Hepatic stellate cell (primary cell): ENCODE measurements at regions not wholly inside any gene's neighbourhood (a gene's known extent, or its start where the extent isn't known, plus 50 kb on each side); places are given as distances from the start of the nearest gene placed in this dataset.

Source experiments
- DNase-seq: peaks from one replicate; pipeline ENCODE4 v3.0.0; 2011; ENCODE audit warnings: low spot score

DNA sequence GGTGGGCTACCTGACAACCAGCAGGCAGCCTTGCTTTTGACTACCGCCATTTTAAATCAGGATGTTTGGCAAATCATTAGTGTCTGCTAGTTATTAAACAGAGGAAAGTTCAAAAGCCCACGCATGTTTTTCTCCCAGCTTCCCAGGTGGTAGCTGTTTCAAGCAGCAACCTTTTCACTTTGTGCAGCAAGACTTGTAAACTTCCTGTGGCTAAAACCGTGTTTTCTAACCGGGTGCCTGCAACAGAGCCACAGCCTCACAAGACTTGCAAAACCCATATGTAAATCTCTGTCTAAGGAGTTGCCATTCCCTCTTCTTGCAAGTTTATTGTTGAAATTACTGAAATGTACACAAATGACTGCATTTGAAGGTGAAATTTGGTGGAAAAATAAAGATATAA lies 633.1 kb downstream of the BCL11A start:
- no peak for DNase-seq

DNA sequence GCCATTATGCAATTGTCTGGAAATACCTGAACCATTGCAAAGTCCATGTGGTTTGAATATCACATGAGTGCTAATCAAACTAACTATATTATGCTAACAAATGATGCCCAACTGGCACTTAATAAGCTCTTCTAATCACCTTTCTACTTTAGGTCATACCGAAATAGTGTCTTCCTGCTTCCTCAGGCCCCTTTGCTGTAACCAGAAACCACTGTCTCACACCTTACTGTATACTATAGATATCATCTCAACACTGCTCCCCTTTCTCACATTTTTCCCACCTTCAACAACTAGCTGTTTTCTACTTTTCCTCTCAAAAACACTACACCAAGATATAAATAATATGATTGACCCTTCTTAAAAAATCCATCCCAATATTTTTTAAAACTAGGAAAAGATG lies 633.9 kb downstream of the BCL11A start:
- DNase-seq, result no peak

DNA sequence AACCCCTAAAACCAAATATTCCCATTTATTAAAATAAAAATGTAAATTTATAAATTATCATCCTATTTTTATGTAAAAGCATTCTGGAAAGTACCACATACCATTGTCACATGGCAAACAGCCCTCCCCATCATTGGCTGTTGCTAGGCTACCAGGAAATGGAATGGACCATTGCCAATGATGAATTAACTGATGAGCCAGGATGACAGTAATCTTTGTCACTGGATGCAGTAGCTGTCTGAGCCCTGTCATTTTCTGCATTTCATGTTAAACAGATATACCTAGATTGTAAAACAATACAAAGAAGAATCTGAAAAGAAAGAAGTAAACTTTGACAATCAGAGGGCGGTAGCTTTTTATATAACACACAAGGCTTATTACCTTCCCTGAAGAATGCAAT lies 641.4 kb downstream of the BCL11A start:
- DNase-seq, result no peak

DNA sequence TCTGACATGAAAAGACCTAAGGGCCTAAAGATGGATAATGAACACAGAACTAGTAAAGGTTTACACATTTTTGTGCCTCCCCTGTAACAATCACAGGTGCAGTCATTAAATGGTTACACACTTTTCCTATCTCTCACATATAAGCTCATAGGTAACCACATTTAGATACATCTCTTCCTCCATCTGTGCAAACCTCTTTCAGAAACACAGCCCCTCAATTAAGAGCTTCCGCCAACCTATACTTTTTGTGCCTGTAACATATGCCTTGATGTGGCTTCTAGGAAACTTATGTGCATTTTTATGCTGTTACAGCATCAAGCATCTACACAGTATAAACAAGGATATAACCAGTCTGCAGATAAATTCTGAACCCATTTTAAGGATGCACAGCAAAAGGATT lies 643.3 kb downstream of the BCL11A start:
- no peak for DNase-seq

DNA sequence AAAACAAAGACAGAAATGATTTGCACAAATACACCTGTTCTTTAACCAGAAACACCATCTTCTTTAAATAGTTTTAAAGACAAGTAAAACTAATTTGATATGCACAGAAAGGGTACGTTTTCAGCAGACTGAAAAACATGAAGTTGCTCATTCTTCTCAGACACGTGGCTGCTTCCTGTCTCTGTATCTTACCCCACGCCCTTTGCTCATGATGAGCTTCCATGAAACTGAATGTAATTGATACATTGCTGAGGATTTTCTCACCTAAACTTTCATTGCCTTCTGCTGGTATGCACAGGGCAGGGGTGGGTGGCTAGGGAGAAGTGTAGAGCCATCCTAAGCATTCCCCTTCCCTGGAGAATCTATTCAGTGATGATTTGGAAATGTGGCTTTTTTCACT lies 644.3 kb downstream of the BCL11A start:
- DNase-seq, result no peak

DNA sequence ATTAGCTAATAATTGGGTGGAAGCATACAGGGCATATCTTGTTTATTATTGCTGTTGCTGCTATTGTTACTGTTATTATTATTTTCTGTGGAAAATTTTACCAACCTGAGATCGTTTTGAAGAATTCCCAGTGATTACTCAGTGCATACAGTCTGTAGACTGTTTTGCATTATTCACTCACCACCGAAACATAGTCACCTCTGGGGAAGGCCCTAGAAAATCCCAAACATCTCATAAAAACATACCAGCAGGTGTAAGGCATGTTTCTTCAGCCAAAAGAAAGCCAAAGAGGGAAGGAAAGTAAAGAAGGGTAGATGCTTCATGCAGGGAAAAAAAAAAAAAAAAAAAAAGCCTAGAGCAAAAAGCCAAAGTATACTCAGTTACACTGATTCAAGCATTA lies 647.7 kb downstream of the BCL11A start:
- no peak for DNase-seq

DNA sequence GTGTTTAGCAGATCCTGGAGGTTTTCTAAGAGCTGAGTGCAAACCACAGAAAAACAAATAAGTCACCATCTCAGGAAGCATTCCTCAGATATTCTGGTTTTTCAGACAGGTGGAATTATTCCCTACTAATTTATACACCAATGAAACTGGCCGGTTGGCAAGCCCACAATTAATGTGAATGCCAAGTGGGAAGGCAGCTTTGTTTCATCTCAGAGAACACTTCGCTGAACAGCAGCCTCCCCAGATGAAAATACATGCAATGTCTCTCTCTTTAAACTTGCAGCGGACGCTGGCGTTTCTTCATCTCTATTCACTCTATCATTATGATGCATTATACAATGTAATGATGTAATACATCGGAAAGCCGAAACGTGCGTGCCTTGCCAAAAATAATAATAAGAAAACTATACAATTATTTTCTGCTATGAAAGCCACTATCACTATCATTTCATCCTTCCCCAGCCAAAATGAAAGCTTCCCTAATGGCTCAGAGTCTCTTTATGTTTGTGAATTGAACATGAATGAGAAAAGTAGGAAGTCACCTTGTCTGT lies 649.4 kb downstream of the BCL11A start:
- no peak for DNase-seq

DNA sequence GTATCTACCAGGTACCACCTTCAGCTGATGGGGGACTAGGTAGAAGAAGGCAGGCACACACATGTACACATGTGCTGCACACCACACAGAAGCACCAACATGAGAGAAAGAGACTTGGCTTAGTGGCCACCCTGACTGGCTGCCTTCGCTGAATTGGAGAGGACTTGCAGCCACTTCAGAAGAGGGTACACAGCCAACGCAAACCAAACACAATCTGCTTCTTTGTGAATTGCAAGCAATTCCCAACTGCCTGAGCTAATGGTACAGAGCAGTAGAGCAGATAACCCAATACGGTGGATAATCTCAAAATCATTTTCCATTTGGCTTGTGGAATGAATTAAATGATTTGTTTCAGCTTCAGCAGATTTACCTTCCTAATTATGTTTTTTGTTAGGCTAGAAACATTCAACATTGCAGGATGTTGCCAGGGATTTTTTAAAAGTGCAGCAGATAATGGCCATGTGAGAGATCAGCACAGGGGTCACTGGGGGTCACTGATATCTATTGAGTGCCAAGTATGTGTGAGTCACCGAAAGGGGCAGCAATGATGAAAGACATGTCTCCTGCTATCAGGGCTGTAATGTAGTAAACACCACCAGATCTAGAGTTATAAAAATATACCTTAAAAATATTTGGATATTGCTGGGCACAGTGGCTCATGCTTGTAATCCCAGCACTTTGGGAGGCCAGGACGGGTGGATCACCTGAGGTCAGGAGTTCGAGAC lies 652.6 kb downstream of the BCL11A start:
- DNase-seq, result no peak

DNA sequence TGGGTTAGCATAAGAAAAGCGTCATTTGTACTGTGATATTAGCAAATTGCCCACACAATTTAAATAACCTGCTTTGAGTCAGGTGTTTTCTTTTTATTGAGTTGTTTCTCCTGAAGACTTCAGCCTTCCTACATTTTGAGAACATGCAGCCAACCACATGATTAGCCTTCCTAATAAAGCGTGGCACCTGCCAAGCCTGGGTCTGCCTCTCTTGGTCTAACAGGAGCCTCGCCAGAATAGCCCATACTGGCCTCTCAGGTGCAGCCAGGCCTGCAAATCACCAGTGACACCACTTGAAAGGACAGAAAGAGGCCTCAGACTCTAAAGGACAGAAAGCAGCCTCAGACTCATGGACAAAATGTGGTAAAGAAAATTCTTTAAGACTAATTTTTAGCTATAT lies 653.8 kb downstream of the BCL11A start:
- no peak for DNase-seq

DNA sequence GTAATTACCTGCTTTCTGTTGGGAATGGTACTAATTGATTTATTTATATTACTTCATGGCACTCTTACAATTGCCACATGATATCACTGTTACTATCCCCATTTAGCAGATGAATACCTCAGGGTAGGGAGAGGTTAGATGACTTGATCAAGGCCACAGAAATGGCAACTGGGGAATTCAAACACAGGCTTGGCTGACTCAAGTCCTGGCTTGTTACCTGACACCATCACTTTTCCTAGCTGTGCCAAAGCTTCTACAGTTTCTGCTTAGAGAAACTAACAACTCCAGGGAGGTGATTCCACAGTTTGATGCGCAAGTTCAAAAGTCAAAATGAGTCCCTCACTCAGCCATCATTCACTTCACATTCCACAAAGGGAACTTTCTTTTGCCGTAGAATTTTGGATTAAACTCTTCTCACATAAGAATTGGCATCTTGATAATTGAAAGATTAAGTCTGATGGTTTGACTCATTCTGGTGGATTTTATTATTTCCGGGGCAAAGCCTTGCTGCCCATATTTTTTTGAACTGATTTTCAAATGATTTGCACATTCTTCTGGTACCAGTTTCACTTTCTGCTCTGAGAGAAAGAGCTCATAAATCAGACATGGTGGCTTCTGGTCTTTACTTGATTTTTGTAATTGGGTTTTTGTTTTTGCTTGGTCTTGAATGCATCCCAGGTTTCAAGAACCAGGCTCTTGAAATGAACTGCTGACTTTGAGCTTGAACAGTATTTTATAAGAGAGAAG lies 656.8 kb downstream of the BCL11A start:
- no peak for DNase-seq

DNA sequence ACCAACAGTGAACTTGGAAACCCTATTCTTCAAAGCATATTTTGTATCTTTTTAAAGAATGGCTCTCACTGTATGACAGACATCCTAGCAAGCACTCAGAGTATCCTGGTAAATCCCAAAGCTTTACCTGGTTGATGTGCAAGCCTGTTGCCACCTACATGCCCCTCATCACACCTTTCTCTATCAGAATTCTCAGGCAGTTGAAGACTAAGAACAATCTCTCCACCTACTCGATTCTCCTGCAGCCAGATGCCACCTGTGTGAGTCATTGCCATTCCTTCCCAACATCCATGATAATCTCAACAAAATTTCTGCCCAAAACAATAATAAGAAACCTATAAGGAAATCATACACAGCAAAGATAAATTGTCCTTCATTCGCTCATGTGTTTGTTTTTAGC lies 659.8 kb downstream of the BCL11A start:
- DNase-seq, result no peak

DNA sequence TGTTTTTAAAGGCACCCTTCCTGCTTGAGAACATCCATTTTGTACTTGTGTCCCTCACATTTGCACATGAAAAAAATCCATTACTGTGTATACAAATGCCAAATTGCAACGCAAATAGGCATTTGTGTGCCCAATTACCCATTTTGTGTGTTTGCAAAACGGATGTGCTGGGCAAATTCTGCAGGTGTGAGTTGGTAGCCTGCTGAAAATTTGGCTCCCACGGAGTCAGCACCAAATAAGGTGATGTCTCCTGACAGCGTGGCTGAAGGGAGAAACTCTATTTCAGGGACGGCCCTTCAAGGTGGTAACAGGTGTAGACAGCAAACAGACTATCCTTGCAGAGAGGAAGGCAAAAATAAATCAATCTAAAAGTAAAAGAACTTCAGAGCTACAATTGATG lies 661.1 kb downstream of the BCL11A start:
- no peak for DNase-seq

DNA sequence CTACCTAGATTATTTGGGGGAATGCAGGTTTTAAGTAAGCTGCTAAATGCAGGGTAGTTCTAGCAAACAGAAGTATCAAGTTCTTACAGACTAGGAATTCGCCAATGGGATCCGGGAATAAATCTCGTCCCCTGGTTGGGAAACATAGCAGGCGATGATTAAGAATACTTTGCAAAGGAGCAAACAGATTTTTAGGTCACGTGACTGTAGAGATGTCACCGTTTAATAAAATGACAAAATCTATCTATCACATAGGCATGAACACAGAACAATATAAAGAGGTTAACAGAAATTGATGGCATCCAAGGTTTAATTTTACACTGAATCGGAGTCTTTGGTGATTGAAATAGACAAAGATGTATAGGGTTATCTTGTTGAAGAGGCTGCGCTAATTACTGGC lies 664.1 kb downstream of the BCL11A start:
- DNase-seq, result no peak

DNA sequence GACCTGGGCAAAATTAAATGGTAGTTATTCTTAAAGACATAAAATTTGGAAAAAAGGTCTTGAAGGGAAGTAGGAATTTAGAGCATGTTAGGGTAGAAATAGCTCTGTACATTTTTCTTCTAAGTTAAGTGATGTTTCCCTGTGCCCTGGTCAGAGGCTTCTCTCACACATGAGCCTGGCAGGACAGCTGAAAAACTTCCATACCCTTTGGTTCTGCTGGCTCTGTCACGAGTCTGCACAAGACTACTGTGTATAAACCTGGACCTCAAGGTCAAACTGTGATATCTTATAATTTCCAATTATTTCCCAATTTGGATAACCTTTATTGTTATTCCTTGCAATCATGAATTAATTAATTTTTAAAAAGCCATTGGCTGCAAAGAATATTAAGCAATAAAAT lies 664.7 kb downstream of the BCL11A start:
- no peak for DNase-seq

DNA sequence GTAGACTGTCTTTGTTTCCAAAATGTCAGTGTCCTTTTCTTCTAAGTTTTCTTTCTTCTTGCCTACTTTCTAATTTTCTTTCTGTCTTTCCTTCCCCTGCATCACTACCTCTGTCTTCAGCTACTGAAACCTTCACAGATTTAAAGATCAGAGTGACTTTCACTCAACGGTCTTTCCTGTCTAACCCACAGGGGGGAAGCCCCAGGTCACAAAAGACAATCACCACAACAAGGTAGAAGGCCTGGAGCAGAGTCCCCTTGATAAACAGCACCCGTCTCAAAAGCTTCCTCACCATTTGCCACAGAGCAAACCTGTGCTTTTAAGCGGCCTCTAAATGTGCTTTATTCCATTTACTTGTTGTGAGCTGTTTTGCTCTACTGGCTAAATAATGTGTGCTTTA lies 665.4 kb downstream of the BCL11A start:
- no peak for DNase-seq

DNA sequence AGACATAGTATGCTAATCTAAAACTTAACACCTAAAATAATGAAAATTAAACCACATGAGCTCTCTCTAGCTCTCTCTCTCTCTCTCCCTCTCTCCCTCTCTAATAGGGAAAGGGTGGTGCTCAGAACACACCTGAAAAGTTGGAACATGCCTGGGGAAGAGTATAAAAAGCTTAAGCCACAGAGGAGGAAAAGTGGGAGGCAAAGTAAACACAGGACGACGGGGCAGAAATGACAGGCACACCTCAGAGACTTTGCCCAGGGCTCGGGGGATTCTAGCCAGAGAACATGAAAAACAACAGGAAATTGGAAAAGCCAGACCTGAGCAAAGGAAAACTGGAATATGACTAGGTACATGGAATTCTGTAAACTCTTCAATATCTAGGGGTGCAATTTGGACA lies 666.1 kb downstream of the BCL11A start:
- DNase-seq, result no peak

DNA sequence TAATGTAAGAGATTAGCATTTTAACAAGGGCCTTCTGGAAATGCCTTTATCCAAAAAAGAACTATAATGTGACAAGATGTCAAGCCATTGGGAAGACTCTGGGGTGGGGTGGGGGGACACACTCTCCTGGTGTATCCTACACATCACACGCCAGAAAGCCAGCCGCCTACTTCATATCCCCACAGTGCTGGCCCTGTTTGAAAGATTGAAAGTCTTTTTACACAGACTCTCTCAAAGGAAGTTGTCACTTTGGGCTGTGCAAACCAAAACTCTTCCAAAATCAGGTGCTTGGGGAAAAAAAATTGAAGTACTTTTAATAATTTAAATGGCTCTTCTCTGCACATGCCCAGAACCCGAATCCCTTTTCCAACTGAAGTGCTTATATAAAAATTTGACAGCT lies 666.7 kb downstream of the BCL11A start:
- DNase-seq, result no peak

DNA sequence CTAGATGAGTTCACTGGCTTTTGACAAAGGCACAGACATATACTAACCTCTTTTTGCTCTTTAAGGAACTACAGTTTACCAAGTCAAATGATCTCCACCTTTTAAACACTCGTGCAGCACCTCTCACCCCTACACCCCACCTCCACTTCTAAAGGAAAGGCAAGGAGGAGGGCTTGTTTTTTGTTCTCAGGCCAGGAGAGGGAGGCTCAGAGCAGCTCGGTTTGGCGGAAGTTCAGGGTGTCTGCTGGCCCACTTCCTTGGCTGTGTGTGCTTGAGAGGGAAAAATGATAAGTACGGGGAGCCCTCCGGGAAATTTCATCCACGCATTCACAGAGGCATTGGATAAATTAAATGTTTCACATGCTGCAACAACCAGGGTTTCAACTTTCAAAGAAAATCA lies 667.9 kb downstream of the BCL11A start:
- DNase-seq, result no peak

DNA sequence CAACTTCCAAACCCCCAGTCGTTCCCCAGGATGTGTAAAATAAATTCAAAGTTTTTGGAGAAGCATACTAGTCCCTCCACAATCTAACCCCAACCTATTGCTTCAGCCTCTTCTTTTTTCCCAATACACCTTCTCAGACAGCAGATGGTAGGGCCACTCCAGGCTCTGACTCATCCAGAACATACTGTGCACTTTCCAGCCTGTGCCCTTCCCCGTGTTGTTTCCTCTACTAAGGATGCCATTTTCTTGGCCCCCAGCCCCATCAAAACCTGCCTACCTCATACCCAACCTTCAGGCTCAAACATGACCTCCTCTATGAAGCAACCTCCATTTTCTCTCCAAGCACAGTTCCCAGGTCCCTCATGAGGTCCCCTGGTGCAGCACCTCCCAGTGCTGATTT lies 669.3 kb downstream of the BCL11A start:
- no peak for DNase-seq

DNA sequence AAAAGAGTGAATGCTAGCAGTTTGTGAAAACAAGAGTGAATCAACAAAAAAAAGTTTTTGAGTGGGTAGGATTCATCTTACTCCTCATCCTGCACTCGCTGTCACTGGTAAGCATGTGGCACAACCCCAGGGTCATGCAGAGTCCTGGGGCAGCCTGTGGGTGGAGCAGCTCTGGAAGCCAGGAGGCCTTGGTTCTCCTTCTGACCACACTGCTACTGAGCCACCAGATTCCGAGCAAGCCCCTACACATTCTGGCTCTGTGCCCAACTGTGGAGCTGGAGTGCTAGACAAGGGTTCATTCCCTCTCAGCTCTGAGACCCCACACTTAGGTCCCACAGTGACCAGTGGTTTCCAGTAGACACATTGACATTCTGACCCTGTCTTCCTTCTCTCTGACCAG lies 670.6 kb downstream of the BCL11A start:
- DNase-seq, result no peak

DNA sequence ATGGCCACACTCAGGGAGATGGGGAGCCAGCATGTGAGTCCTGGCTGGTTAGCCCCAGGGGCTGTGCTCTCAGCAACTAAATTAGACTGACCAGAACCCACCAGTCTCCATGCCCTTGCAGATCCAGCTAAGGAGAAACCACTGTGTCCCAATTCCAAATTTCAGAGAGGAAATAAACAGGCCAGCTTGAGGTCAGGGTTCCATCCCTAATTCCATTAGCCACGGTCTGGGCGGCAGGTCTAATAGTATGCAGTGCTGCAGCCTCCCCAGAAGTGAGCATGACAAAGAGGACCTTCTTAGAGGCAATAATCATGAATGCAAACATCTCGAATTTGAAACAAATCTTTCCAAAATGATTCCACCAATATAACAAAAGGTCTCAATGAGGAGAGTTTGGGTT lies 671.2 kb downstream of the BCL11A start:
- no peak for DNase-seq

DNA sequence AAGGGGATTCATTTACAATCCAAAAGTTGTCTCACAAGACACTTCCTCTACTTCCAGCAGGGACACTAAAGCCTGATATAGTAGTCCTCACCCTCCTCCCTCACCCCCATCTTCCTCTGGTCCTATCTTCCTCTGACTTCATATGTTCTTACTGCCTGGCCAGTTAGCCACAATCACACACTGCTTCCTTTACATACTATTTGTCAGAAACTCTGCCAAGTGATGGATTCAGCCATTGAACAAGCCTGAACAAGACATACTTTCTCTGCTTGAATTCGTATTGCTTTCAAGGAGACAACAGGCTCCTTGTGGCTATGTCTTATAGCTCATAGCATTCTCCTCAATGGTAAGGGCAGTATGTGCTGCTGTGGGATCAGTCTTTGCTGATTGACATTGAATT lies 672.2 kb downstream of the BCL11A start:
- no peak for DNase-seq

DNA sequence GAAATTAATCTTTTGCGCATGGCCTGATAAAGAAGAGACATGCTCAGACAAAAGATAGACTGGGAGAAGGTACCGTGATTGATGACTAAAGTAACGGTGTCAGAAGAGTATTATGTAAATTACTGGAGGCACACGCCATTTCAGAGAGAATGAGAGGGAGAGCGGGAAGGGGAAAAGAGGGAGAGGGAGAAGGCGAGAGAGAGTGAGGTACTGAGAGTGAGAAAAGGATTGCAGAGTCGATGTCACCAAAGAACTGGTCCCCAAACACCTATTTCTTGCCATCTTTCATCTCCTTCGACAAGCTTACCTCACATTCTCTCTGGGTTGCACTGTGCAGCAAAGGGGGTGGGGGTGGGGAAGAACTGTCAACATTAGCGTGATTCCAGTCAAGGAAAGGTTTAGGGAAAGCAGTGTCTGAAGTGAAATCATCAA lies 673.7 kb downstream of the BCL11A start:
- no peak for DNase-seq

DNA sequence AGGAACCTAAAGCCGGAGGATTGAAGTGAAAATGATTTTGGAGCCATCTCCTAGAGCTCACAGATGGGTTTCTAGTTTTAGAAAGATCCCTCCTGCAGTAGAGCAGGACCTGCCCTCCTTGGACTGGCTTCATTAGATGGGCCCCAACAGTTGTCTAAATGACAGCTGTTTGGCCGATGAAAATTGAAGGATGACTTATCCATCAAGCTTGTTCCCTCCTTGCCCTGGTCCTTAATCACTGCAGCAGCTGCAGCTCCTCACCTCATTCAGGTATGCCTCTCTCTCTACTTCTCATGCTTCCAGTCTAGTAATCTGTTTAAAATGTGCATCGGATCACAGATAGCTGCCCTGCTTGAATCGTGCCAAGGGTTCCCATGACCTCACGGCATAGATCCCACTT lies 677.6 kb downstream of the BCL11A start:
- no peak for DNase-seq
